Stomach (tissue), 4 donors: ENCODE measurements at regions not wholly inside any gene's neighbourhood (a gene's known extent, or its start where the extent isn't known, plus 50 kb on each side); places are given as distances from the start of the nearest gene placed in this dataset.

Source experiments
- EP300 ChIP-seq: sonication (generic); formaldehyde crosslinking; IDR thresholded peaks from one replicate; pipeline ENCODE4 v1.6.1; 2017; ENCODE audit warnings: antibody characterized with exemption
- POLR2A ChIP-seq, 4 donors: fragments of 450-650 bp; IDR thresholded peaks; one replicate each; pipeline ENCODE4 v1.6.1; 2016; ENCODE audit warnings: antibody characterized with exemption in 4 of 4, control low read depth in 2 of 4, mild to moderate bottlenecking in 1 of 4, moderate library complexity in 1 of 4
- POLR2AphosphoS5 ChIP-seq, 3 donors: sonication (generic); formaldehyde crosslinking; IDR thresholded peaks; one replicate each; pipeline ENCODE4 v1.6.1; 2016; ENCODE audit warnings: antibody characterized with exemption in 3 of 3
- TF ChIP-seq, protein P1 (sequence below), 7 experiments: fragments of 450-650 bp in 4 of 7; fragments of 200-600 bp in 3 of 7; sonication (generic) in 3 of 7; IDR thresholded peaks; one replicate each; pipeline ENCODE4 v1.5.1; 2016 to 2019; ENCODE audit warnings: antibody characterized with exemption in 7 of 7, control low read depth in 2 of 7, mild to moderate bottlenecking in 1 of 7

DNA sequence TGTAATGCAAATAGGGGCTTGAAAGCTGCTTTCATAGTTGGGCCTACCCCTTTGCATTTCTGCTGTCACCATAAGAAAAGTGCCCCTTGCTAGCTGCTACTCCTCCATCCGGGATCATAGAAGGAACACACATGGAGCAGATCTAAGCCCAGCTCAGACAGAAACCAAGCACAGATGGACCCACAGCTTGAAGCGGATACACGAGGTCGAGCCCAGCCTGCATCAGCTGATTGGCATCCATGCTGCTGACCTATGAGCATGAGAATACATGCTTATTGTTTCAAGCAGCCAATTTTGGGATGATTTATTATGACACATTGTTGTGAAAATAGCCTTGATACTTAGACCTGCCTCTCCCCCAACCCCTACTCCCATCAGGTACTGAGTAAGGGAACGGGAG is 109.2 kb downstream of the ZNF467 start:
- TF ChIP-seq, protein P1, sequence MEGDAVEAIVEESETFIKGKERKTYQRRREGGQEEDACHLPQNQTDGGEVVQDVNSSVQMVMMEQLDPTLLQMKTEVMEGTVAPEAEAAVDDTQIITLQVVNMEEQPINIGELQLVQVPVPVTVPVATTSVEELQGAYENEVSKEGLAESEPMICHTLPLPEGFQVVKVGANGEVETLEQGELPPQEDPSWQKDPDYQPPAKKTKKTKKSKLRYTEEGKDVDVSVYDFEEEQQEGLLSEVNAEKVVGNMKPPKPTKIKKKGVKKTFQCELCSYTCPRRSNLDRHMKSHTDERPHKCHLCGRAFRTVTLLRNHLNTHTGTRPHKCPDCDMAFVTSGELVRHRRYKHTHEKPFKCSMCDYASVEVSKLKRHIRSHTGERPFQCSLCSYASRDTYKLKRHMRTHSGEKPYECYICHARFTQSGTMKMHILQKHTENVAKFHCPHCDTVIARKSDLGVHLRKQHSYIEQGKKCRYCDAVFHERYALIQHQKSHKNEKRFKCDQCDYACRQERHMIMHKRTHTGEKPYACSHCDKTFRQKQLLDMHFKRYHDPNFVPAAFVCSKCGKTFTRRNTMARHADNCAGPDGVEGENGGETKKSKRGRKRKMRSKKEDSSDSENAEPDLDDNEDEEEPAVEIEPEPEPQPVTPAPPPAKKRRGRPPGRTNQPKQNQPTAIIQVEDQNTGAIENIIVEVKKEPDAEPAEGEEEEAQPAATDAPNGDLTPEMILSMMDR (IDR thresholded peaks at IDR 0.05) = no peak
- TF ChIP-seq EP300 = no peak
- no peak for TF ChIP-seq POLR2A (IDR thresholded peaks at IDR 0.05)
- no peak for TF ChIP-seq POLR2AphosphoS5 (IDR thresholded peaks at IDR 0.05)
